Ishikawa (cell line): ENCODE measurements at regions not wholly inside any gene's neighbourhood (a gene's known extent, or its start where the extent isn't known, plus 50 kb on each side); places are given as distances from the start of the nearest gene placed in this dataset.

Experiments
- CEBPB ChIP-seq: IDR thresholded peaks from 2 replicates; pipeline ENCODE4 v1.6.1; 2012
- EGR1 ChIP-seq: IDR thresholded peaks from 2 replicates; pipeline ENCODE4 v1.6.1; 2012
- EP300 ChIP-seq: IDR thresholded peaks from 2 replicates; pipeline ENCODE4 v1.6.1; 2012; ENCODE audit warnings: borderline replicate concordance
- YY1 ChIP-seq: IDR thresholded peaks from 2 replicates; pipeline ENCODE4 v1.6.1; 2012; ENCODE audit warnings: low read depth
- ZBTB7A ChIP-seq: IDR thresholded peaks from 2 replicates; pipeline ENCODE4 v1.6.1; 2012; ENCODE audit warnings: low read depth
- TF ChIP-seq, protein P1 (sequence below): IDR thresholded peaks from 2 replicates; pipeline ENCODE4 v1.6.1; 2012

DNA sequence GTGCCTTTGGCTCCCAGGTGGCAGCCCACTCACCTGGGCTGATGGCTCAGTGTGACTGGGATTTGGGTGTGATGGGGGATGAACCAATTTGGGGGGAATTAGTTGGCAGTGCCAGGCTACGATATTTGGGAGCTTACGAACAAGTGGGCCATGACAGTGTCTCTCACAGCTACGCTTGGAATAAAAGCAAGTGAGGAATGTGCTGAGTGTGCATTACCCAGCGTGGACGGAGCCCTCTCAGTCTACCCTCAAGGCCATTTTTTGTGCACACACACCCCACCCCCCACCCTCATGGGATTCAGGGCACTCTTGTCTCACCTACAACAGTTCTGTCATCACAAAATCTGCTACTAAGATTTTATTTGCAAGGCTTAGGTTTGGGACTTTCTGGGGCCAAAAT, 329.1 kb downstream of the NDFIP2 start:
- TF ChIP-seq EP300 (no peak), YY1 (no peak), CEBPB (no peak), EGR1 (no peak), ZBTB7A (no peak)
- TF ChIP-seq, protein P1, sequence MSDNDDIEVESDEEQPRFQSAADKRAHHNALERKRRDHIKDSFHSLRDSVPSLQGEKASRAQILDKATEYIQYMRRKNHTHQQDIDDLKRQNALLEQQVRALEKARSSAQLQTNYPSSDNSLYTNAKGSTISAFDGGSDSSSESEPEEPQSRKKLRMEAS, result no peak
